GM19467 (cell line): ENCODE measurements at regions not wholly inside any gene's neighbourhood (a gene's known extent, or its start where the extent isn't known, plus 50 kb on each side); places are given as distances from the start of the nearest gene placed in this dataset.
"Not testable (repeated sequence)": the region's sequence is repeated elsewhere in the genome, so short reads cannot be mapped to it uniquely, and the experiment has no call there.

Source experiments
- ATAC-seq: cut with Tn5 transposase; IDR thresholded peaks from one replicate; pipeline ENCODE4 v1.9.1; 2021; ENCODE audit warnings: mild to moderate bottlenecking, moderate library complexity; ENCODE audit not compliant: unreplicated experiment

DNA sequence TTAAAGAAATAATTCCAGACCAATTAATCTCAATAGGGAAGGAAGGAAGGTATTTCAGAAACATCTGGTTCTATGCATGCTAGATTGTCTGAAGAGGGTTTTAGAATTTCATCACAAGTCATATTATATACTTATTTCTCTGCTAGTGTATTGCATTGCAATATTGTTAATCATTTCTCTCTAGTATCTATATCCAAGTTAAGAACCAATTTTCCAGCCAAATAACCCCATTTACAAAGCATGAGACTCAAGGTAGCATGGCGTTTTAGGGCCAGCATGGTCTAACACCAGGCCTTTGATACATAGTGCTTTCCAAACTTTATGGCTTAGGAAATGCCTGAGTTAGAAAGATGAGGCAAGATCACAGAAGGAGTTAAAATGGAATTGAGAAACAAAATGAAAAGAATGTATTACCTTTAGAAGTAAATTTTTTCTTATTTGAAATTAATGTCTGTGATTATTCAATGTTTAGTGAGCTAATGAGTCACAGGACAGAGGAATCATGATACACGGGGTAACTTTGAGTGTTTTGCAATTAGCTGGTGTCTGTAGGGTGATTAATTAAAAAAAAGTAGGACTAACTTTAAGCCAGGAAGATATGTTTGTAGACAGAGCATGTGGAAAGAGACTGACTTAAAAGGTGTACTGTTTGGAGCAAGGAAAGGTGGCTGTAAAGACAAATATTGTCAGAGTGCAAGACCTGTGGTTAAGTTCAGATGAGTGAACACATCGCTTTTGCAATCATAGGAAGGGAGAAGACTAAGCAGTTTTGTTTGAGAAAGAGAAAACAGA, 1006.2 kb upstream of the CITED2 start:
- ATAC-seq: no peak

DNA sequence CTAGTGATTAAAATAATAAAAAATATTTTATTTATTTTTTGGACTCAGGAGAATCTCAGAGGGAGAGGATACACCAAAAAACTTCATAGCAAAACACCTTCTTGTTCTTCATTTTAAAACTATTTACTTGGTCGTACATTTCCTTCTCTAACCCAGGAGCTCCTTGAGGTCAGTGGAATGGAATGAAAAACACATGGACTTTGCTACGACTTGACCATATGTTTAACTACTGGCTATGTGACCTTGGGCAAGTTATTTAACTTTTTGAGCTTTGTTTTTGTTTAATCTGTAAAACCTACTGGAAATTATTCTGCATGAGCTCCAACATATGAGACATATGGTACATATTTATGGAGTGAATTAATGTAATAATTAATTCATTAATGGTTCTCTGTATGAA, 1005.5 kb upstream of the CITED2 start:
- no peak for ATAC-seq

DNA sequence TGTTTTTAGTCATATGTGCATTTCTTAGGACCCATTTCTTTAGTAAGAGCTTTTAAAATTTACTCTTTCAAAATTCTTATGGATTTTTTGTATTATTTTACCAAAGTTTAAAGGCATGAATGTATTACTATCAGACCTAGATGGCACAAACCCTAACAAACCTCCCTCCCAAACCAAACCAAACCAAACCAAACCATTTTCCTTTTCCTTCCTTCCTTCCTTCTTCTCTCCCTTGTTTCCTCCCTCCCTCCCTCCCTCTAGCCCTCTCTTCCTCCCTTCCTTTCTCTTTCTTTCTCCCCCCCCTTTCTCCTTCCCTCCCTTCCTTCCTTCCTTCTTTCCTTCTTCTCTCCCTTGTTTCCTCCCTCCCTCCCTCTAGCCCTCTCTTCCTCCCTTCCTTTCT, 1001.8 kb upstream of the CITED2 start:
- ATAC-seq: no peak

DNA sequence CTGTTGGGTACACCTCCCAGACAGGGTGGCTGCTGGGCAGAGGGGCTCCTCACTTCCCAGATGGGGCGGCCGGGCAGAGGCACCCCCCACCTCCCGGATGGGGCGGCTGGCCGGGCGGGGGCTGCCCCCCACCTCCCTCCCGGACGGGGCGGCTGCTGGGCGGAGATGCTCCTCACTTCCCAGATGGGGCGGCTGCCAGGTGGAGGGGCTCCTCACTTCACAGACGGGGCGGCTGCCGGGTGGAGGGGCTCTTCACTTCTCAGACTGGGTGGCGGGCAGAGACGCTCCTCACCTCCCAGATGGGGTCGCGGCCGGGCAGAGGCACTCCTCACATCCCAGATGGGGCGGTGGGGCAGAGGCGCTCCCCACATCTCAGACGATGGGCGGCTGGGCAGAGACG, 999.3 kb upstream of the CITED2 start:
- not testable (repeated sequence) for ATAC-seq

DNA sequence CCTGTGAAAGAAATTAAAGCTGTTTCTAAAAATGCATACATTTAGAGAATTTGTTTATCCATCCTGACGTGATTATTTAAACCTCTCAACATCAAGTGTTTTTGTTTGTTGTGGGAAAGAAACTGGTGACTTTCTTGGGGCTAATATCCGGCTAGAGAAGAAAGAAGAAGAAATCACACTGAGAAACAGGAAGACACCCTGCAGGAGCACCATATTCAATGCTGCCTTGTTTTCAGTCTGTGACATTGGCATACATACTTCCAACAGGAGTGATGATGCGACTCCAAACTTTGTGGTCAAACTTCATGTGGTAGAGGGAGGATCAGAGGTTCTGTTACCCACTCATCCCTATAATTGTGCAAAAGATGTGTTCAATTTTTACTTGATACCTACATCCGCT, 997.6 kb upstream of the CITED2 start:
- ATAC-seq: no peak

DNA sequence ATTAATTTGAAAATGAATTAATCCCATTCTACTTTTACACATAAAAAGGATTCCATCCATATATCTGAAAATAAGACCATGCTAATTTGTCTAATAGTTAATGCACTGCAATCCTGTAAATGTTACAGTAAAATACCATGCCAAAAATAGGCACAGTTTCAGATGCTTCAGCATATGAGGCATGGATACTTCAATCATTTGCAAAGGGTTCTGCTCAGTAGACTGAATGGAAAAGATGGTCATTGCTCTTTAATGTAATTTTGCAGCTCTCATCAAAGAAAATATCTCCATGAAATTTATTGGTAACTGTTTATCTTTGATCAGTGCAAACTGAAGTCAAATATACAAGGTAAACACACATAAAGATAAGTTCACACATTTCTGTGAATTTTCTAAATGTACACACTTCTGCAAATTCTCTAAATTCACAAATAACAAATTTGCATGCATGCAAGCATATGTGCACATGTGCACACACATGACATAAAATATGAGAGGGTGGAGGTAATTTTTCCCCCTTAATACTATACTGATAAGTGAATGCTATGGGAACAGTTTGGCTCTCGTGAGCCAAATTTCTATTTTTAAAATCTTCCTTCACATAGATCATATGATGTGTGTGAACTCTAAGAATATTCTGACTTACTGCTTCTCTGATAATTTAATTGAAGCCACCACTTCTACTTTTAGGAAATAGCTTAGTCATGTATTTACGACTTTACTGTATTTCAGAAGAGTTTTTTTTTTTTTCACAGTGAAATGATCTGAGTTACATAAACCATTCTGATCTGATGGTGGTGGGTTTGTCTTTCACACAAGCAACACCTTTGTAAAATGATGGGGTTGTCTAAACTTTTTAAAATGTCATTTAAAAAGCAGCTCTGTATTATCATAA, 996.8 kb upstream of the CITED2 start:
- no peak for ATAC-seq

DNA sequence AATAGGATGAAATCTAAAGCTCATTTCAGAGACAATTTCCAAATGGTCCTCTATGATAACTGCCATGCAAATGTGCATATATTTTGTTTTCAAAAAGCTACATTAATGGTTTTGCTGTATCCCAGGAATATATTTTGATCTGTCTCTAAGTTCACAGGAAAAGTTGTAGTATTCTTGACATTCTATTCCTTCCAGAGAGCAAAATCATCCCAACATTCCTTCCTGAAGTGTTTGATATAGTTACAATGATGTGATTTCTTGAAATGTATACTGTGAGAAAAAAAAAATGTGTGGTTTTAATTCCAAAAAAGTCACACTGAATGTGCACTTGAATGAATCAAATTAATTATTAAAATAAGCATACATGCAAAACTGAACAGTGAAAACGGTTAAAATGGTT, 996.0 kb upstream of the CITED2 start:
- no peak for ATAC-seq

DNA sequence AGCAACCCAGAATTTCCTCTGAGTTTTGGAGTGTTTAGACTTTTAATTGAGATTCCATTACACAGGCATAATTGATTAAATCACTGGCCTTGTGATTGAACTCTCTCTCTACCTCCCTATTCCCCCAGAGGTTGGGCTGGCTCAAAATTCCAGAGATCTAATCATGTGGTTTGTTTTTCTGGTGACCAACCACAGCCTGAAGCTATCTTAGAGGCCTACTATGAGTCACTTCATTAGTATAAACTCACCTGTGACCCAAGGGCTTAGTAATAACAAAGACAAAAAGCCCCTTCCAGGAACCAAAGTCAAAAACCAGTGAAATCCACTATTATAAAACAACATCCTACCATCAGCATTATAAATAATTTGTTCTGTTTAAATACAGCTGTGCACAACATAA, 992.5 kb upstream of the CITED2 start:
- no peak for ATAC-seq

DNA sequence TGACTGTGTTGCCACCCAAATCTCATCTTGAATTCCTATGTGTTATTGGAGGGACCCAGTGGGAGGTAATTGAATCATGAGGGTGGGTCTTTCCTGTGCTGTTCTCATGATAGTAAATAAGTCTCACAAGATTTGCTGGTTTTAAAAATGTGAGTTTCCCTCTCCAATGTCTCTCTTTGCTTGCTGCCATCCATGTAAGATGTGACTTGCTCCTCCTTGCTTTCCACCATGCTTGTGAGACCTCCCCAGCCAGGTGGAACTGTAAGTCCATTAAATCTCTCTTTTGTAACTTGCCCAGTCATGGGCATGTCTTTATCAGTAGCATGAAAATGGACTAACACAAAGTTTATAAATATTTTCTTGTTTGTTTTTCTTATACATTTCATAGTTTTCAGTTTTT, 990.5 kb upstream of the CITED2 start:
- ATAC-seq: no peak

DNA sequence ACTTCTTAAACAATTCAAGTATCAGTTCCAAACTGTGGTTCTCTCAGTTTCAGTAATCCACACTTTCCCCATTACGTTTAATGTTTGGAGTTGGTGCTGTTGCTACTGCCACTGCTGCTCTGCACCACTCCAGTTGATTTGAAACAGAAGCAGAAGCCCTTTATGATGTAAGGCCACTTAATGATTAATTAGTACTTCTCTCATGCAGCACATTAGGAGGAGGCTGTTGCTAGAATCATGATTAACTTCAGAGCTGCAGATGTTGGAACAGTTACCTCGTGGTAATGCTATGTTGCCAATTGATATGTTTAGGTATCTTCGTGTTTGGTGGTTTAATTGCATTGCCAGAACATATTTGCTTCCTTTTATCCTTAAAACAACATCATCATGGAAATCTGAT, 986.2 kb upstream of the CITED2 start:
- no peak for ATAC-seq

DNA sequence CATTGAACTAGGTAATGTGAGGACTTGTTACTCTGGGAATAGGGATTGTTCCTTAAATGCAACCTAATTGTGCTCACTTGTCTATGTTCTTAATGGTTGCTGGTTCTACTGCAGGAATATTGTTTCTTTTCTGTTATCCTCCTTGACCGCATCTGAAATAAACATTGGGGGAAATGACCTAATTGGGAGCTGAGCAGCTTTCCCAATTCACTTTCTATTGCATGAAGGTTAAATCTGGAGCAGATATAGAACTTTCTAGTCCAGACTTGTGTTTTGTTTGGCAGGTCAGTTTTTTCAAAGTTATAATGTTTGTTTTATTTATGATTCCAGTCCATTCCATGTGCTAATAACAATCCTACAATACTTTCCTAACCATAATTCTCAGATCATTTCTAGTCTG, 981.0 kb upstream of the CITED2 start:
- ATAC-seq: no peak

DNA sequence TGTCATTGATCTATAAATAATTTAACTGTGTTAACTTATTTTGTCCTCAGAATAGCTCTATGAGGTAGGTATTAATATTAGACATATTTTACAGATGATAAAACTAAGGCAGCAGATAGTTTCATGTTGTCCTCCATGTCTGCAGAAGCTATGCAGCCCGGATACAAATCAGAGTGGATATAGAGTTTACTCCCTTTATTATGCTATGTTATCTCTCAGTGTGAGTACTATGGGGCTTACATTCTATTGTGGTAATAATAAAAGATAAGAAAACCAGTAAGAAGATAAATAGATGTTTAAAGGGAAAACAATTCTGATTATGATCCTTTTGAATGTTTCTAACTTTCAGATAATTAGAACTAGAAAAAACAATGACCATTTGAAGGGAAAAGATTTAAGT, 979.8 kb upstream of the CITED2 start:
- no peak for ATAC-seq

DNA sequence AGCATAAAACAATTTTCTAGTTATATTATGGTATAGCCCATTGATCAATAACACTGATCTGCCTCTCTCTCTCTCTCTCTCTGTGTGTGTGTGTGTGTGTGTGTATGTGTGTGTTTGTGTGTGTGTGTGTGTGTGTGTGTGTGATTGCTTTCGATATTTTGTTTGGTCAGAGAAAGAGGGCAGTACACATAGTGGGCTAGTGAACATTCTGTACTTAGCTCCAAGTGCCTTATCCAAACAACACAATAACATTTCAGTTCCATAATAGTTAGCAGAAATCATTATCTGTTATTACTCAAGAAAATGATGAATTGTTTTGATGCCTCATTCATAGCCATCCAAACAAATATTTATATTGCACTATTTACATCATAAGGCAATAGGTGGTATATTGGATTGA, 979.1 kb upstream of the CITED2 start:
- ATAC-seq: no peak

DNA sequence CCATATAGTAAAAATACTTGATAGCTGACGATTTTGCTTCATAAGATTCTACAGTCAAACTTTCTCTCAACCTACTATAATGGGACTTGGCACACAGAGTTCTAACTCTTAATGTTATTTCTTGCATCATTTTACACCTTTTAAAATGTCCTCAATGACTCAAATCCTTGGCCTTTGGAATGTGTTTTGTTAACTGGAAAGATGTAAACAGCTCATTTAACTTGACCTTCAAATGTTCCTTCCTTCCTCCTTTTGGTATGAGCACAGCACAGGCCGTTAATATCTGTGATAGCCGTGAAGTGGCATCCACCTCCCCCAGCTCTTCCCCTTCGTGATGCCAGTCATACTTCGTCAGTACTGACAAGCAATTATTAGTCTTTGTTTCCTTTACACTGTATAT, 972.0 kb upstream of the CITED2 start:
- no peak for ATAC-seq

DNA sequence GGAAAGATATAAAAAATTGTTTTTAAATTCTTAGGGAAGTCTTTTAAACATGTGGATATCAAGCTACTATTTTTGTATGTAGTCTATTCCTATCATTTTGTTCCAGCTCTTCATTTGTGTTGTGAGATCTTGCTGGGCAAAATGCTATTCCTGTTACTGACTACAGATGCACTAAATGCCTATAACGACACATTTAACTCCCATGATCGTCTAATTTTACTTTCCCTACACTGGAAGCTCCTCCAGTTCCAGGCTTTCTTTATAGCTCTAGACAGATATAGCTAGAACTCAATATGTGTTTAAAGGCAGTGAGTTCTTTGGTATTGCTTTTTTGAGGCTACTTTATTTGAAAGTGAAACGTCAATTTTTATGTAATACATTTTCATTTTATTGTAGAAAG, 971.5 kb upstream of the CITED2 start:
- ATAC-seq: no peak

DNA sequence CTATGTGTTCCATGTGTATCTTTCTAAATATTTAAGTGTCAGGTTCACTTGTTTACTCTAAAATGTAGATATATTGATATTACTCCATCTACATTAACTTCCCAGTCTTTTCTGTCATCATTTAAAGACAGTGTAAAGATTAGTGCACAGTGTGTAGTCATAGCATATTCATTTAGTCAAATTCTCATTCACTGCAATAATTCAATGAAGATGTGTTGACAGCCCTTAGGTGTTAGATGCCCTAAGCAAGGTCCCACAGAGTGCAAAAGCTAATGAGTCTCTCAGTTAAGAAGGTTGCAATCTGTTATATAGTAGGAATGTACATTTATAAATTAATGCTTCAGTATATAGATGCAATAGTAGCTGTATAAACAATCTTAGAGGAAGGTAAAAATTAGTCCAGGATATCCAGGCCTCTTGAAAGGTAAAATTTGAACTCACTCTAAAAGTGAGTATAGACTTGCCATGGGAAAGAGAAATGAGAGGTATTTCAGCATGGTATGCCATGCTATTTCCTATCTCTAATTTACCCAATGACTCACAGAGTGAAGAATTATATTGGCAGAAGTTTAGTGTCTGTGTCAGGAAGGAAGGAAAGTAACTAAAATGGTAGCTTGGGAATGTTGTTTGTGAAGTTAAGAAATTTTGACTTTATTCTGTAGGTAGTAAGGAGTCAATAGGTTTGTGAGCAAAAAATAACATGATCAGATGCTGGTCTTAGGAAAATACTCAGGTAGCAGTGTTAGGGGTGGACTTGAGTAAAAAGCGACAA, 969.9 kb upstream of the CITED2 start:
- no peak for ATAC-seq

DNA sequence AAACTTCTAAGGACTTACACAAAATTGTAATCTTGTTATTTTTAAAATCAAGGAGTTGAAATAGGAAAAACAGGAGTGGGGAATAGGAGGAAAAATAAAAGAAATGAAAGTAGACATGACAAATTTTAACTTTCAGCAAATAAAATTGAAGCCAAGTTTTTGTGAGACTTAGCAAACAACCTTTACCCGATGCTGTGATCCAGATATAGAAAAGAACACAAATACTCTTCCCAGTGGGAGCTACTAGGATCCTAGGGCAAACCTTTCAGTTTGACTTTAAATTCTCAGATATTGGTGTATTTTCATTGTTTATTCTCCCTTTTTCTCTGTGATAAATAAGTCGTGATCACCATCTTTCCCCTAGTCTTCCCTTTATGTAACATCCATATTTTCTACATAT, 968.7 kb upstream of the CITED2 start:
- no peak for ATAC-seq

DNA sequence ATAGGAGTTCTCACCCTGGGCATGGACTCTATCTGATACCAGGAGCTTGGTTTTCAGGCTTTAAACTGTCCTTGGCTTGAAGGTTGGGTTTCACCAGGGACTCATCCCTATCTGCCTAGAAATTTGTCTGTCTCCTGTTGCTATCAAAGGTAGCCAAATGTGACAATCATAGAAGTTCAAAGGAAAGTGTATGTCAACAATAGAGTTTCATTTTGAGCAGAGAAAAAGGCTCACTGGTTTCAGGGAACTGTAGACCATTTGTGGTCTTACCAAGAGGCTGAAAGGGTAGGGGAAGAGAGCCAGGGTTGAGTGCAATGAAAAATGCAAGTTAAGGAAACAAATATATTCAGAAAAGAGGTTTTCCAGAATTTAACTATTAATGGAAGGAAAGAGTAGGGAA, 966.8 kb upstream of the CITED2 start:
- ATAC-seq: no peak

DNA sequence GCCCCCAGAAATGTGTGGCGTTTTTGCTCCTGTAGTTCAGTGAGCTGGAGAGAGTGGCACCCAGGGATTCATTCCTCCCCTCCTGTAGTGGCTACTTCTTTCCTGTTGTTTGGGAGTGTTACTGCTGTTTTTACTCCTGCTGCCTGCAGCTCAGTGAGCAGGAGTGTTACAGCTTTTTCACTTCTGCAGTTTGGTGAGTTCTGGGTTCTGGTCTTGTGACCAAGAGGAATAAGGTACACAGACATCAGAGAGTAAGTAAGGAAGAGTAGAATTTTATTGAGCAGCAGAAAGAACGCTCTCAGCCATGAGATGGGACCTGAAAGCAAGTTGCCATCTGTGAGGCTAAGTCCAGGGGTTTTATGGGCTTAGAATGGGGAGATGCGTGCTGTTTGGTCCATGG, 966.3 kb upstream of the CITED2 start:
- no peak for ATAC-seq

DNA sequence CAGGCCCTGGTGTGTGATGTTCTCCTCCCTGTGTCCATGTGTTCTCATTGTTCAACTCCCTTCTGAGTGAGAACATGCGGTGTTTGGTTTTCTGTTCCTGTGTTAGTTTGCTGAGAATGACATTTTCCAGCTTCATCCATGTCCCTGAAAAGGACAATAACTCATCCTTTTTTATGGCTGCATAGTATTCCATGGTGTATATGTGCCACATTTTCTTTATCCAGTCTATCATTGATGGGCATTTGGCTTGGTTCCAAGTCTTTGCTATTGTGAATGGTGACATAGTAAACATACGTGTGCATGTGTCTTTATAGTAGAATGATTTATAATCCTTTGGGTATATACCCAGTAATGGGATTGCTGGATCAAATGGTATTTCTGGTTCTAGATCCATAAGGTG, 964.6 kb upstream of the CITED2 start:
- not testable (repeated sequence) for ATAC-seq

DNA sequence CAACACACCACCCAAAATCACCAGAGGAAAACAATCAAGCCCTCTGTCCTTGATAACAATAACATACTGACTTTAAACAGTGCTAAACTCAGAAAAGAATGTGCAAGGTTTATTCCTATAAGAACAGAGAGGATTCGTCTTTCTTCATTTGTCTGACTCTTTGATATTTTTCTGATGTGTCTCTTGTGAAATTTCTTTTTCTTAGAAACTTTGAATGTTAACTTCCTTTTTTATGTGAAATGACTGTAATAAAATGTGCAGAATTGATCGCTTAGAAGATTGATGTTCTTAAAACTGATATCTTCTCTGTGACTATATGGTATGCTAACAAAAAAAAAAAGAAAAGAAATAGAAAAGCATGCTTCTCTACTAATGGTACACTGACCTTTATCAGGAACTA, 947.4 kb upstream of the CITED2 start:
- ATAC-seq: no peak
